WTC11 (cell line): ENCODE measurements at regions not wholly inside any gene's neighbourhood (a gene's known extent, or its start where the extent isn't known, plus 50 kb on each side); places are given as distances from the start of the nearest gene placed in this dataset.

Experiments used
- CREM ChIP-seq: sonication (generic); formaldehyde crosslinking; IDR thresholded peaks from 2 replicates; pipeline ENCODE4 v1.8.1; 2022; ENCODE audit warnings: mild to moderate bottlenecking, missing genetic modification reagents, moderate library complexity
- CTCF ChIP-seq: fragments of 200-600 bp; IDR thresholded peaks from 2 replicates; pipeline ENCODE4 v1.8.0; 2022; ENCODE audit warnings: antibody characterized with exemption
- E2F1 ChIP-seq: sonication (generic); formaldehyde crosslinking; IDR thresholded peaks from 2 replicates; pipeline ENCODE4 v1.8.0; 2022; ENCODE audit warnings: mild to moderate bottlenecking, missing genetic modification reagents
- JUN ChIP-seq: sonication (generic); formaldehyde crosslinking; IDR thresholded peaks from 2 replicates; pipeline ENCODE4 v1.8.0; 2023; ENCODE audit warnings: mild to moderate bottlenecking, missing genetic modification reagents
- SMAD3 ChIP-seq: sonication (generic); formaldehyde crosslinking; IDR thresholded peaks from 2 replicates; pipeline ENCODE4 v1.8.0; 2022; ENCODE audit warnings: missing genetic modification reagents, mild to moderate bottlenecking, borderline replicate concordance
- TEAD4 ChIP-seq: sonication (generic); formaldehyde crosslinking; IDR thresholded peaks from 2 replicates; pipeline ENCODE4 v1.8.0; 2022; ENCODE audit warnings: mild to moderate bottlenecking, missing genetic modification reagents
- ZNF232 ChIP-seq: sonication (generic); formaldehyde crosslinking; IDR thresholded peaks from 2 replicates; pipeline ENCODE4 v1.8.0; 2022; ENCODE audit warnings: mild to moderate bottlenecking, missing genetic modification reagents
- ZNF512 ChIP-seq: sonication (generic); formaldehyde crosslinking; IDR thresholded peaks from 2 replicates; pipeline ENCODE4 v1.8.1; 2022; ENCODE audit warnings: missing genetic modification reagents, borderline replicate concordance

GRCh38 chr10:128211953-128212727 is 85.9 kb upstream of the MKI67 start:
- TF ChIP-seq TEAD4 (CRISPR knock-in tag), result no peak
- TF ChIP-seq E2F1 (CRISPR knock-in tag), result no peak
- peak; percentile 84 for TF ChIP-seq CTCF
- TF ChIP-seq JUN (CRISPR knock-in tag), result no peak
- TF ChIP-seq SMAD3 (CRISPR knock-in tag), result no peak
- no peak for TF ChIP-seq ZNF512 (CRISPR knock-in tag)
- TF ChIP-seq CREM (CRISPR knock-in tag), result 0 out of 2 replicates have a peak, but pooled peaks have one; percentile 28
- no peak for TF ChIP-seq ZNF232 (CRISPR knock-in tag)
